HT1080 (cell line): ENCODE measurements at regions not wholly inside any gene's neighbourhood (a gene's known extent, or its start where the extent isn't known, plus 50 kb on each side); places are given as distances from the start of the nearest gene placed in this dataset.
A peak's percentile ranks its signal among the peaks of the same experiment; 100 is the strongest.

Source experiments
- DNase-seq: peaks from one replicate; pipeline ENCODE4 v3.0.0-alpha.2; 2015; ENCODE audit warnings: low read depth

- DNase-seq: no peak
Measured at GRCh38 chr11:97938789-97939188, 1082.0 kb upstream of the CNTN5 start.

- no peak for DNase-seq
Measured at GRCh38 chr11:97943493-97943892, 1077.3 kb upstream of the CNTN5 start.

DNA sequence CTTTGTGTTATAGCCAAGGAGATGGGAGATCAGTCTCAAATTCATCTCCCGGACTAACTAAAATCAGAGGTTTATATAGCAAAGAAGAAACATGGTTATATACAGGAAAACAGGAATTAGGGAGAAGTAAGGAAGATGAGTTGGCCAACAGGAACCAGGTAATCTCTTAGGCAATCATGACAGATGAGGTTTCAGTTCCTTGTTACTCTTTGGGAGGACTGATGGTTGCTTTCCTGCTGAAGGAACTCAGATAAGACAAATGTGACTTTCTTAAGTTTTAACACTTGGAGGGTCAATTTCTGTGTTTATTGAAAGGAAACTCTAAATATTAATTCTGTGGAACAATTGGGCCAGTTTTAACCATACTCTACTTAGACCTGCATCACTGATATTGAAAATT is 1072.0 kb upstream of the CNTN5 start:
- no peak for DNase-seq

DNA sequence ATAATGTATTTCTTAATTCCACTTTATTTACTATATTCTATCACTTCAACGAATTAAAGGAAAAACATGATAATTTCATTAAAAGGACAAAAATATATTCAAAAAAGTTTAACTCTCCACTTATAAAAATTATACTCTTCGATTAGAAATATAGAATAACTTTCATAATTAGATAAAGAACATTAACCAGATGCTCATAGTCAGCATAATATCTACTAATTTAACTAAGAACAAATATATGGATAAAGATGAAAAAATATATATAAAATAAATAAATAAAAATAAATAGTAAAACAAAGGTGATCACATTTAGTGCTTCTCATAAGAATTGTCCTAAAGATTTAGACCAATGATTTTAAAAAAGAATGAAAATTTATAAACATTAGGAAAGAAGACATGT is 1065.2 kb upstream of the CNTN5 start:
- no peak for DNase-seq

DNA sequence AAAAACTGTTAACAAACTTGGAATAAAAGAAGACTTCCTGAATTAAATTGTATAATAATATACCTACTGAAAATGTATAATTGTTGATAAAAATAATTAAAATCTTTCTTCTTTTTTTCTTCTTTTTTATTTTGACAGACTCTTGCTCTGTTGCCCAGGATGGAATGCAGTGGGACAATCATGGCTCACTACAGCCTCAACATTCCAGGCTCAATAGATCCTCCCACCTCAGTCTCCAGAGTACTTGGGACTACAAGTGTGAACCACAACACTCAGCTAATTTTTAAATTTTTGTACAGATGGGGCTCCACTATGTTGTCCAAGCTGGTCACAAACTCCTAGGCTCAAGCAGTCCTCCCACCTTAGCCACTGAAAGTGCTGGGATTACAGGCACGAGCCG is 1063.8 kb upstream of the CNTN5 start:
- DNase-seq: no peak

GRCh38 chr11:97961431-97961830 is 1059.3 kb upstream of the CNTN5 start:
- DNase-seq: no peak

DNA sequence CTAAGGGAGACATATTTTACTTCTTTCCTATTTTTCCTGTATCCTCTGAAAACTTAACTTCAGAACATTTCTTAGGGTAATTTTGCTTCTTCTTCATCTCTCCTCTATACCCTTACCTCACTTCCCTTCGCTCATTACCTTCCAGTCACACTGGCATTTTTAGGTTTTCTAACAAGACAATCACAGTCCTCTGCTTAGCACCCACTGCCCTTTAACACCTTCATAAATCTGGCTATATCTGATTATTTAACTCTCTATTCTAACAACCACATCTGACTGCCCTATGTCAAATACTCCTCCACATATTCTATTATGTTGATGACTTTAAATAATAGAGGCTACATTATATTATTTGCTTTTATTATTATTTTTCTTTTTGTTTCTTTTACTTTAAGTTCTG is 1058.0 kb upstream of the CNTN5 start:
- DNase-seq: no peak

GRCh38 chr11:97963528-97964331 is 1057.0 kb upstream of the CNTN5 start:
- DNase-seq: peak; percentile 27

DNA sequence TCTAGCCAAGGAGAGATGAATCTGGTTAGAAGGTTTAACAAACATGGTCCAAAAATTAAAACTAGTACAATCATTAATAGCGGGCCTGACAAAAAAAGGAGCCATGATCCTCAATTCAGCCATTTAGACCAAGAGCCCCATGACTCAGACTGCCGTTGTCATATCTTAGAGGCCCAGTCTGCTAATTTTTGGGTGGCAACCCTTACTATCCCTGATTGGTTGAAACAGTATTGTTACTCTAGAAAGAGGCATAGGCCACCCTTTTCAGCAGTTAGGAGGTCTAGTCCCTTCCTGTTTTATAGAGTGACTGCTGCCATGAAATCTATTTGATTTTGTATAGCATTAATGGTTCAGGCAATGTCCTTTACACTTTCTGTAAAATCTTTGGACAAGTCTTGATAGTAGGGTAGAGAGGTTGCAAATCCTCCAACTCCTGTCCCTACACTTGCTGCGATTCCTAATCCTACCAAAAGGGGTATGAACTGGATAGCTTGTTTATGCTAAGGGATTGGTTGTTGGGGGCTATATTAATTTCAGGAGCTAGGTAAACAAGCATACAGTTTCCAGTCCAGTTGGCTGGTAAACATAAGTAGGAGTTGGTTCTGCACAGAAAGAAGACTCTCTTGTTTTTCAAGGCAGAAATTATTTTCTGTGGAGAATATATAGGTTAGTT is 1056.3 kb upstream of the CNTN5 start:
- DNase-seq: no peak

- peak; percentile 94 for DNase-seq
Measured at GRCh38 chr11:97965849-97966646, 1054.7 kb upstream of the CNTN5 start.

GRCh38 chr11:97966901-97967300 is 1053.8 kb upstream of the CNTN5 start:
- DNase-seq: no peak

- no peak for DNase-seq
Measured at GRCh38 chr11:97968071-97968470, 1052.7 kb upstream of the CNTN5 start.

- no peak for DNase-seq
Measured at GRCh38 chr11:97972731-97973130, 1048.0 kb upstream of the CNTN5 start.

GRCh38 chr11:97973352-97973857 is 1047.3 kb upstream of the CNTN5 start:
- no peak for DNase-seq

DNA sequence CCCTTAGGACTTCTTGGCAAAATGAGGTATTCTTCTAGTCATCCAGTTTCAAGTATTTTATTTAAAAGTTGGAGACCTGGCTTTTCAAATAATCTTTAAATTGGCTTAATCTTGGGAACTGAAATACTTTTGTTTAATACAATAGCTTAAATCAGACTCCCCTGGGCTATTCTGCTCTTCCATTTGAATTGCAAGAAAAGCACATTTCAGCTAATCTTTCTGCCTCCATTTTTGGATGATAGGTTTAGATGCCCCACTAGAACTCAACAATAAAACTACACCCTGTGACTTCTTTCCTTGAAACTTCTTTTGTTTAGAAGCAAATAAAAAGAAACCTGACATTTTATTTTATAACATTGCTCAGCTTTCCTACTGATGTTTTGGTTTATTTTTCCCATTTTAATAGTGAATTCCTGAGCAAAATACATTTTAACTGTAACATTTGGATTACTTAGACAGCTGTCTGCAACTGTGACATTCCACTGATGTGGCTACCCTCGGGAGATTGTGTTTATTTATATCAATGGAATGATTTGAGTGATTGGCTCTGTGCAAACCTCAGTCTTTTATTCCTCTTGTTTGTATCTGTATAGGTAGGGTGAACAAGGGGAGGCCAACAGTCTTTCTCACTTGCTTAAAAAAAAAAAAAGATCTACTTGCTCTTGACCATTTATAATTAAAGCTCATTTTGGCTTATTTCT is 1045.8 kb upstream of the CNTN5 start:
- DNase-seq: no peak

GRCh38 chr11:97977726-97978125 is 1043.0 kb upstream of the CNTN5 start:
- no peak for DNase-seq

DNA sequence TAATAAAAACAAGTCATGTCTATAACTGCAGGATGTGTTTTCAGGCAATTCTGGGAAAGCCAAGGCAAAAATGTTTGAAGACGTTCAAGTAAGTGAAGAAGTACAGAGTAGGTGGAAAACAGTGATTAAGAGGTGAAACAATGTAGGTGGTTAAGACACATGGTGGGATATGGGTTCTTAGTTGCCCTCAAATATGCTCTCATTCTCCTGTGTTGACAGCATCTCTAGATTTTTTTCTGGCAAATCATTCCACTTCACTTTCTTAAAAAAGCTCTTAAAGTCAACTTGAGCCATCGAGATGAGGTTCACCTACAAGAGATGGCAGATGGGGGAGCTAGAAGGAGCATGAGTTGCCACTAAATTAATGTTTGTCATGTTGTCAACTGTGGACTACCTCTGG is 1041.0 kb upstream of the CNTN5 start:
- peak; percentile 37 for DNase-seq

- DNase-seq: no peak
Measured at GRCh38 chr11:97982512-97982911, 1038.2 kb upstream of the CNTN5 start.

GRCh38 chr11:97989121-97989520 is 1031.6 kb upstream of the CNTN5 start:
- DNase-seq: no peak

DNA sequence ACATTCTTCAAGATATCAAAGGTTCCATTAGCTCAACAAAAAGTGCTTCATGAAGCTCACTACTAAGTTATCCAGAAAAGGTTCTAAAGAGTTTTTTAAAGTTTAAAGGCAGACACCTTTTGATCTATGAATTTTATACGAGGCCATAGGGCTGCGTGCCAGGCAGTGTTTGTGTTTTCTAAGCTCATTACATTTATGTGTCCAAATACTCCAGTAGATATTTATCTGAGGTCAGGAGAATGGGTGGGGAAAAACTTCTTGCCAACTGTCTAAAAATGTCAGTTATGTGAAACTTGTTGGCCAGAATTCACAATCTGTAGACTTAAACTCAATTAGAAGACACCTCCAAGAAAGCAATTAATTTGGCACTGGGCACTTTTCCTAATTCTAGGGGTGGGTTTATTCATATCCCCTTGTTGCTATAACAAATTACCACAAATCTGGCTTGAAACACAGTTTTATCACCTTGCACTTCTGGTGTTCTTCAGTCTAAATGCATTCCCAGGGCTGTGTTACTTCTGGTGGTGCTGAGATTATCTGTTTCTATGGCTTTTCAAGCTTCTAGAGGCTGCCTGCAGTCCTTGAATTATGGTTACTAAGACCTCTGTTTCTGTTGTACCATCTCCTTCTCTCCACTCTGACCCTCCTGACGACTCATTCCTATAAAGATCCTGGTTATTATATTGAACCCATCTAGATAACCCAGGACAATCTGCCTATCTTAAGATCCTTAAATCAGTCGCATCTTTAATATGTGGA is 1030.4 kb upstream of the CNTN5 start:
- DNase-seq: no peak

- no peak for DNase-seq
Measured at GRCh38 chr11:97993562-97993961, 1027.2 kb upstream of the CNTN5 start.
